ENCODE measurements at regions not wholly inside any gene's neighbourhood (a gene's known extent, or its start where the extent isn't known, plus 50 kb on each side); places are given as distances from the start of the nearest gene placed in this dataset.

DNA sequence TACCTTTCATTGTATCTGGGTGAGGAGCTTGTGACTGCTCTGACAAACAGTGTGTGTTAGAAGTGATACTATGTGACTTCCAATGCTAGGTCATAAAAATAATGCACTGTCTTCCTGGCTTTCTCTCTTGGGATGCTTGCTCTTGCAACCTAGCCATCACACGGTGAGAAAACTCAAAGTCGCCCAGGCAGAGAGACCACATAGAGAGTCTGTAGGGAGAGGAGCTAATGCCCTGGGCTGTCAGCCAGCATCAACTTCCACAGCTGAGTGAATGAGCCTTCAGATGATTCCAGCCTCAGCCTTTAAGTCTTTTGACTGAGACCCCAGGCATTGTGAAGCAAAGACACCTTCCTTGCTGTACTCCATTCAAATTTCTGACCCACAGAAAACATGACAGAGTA is 220.6 kb upstream of the SGO1 start:
- no peak overlapping the region for H3K4me3 ChIP-seq (ENCODE audit: low read depth, low read length)
- DNase-seq (ENCODE audit: low read depth): peak; percentile 36
- TF ChIP-seq, protein P1, sequence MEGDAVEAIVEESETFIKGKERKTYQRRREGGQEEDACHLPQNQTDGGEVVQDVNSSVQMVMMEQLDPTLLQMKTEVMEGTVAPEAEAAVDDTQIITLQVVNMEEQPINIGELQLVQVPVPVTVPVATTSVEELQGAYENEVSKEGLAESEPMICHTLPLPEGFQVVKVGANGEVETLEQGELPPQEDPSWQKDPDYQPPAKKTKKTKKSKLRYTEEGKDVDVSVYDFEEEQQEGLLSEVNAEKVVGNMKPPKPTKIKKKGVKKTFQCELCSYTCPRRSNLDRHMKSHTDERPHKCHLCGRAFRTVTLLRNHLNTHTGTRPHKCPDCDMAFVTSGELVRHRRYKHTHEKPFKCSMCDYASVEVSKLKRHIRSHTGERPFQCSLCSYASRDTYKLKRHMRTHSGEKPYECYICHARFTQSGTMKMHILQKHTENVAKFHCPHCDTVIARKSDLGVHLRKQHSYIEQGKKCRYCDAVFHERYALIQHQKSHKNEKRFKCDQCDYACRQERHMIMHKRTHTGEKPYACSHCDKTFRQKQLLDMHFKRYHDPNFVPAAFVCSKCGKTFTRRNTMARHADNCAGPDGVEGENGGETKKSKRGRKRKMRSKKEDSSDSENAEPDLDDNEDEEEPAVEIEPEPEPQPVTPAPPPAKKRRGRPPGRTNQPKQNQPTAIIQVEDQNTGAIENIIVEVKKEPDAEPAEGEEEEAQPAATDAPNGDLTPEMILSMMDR (conservative IDR thresholded peaks at IDR 0.05; ENCODE audit: low read depth, low read length): no peak

DNA sequence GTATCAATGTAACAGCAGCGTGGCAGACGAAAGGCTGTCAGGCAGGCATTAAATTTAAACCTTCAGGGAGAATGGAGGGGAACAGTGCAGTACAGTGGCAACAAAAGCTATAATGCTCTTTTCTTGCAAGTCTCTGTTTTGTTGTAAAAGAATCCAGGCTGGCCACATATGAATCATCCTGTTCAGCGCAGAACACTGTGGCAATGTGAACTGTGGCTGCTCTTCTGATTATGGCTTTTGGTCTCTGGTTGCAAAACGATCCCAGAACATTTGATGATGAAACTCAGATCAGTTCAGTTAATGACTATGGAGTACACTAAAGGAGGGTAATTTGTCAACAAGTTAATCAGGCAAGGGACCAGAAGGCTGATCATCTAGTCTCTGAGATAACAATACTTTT is 219.7 kb upstream of the SGO1 start:
- H3K4me3 ChIP-seq (ENCODE audit: low read depth, low read length): no peak overlapping the region
- peak; percentile 35 for DNase-seq (ENCODE audit: low read depth)
- TF ChIP-seq, protein P1 (conservative IDR thresholded peaks at IDR 0.05; ENCODE audit: low read depth, low read length): no peak

DNA sequence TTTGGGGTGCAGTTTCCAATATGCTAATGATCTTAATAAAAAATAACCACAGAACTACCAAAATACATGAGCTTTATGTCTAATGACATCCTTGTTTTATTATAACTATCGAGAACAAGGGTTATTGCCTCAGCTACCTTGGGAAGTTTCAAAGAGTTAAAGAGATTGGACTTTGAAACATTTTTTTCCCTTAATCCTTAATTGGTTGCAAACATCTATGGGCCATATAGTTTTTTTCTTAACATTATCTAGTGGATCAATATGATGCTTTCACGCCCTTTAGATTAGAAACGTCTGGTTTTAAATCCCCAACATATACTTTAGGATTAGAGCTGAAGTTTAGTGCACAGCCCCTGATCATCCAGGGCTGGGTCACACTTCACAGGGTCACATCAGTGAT is 219.2 kb upstream of the SGO1 start:
- H3K4me3 ChIP-seq (ENCODE audit: low read depth, low read length): no peak overlapping the region
- TF ChIP-seq, protein P1 (conservative IDR thresholded peaks at IDR 0.05; ENCODE audit: low read depth, low read length): no peak
- no peak for DNase-seq (ENCODE audit: low read depth)

DNA sequence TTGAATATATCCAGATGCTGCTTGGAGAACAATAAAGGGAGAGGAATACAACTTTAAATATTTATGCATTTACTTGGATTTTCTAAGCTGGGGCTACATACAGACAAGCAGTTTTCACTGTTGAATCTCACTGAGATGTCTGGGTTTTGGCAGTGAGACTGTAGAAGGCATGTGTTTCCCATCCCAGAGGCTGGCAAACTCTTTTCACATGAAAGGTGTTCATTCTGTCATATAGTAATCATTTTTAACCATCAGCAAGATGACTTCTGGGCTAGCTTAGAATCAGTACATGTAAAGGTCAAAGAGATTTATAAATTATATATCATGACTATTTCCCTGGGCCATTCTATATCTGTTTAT is 218.7 kb upstream of the SGO1 start:
- no peak overlapping the region for H3K4me3 ChIP-seq (ENCODE audit: low read depth, low read length)
- TF ChIP-seq, protein P1 (conservative IDR thresholded peaks at IDR 0.05; ENCODE audit: low read depth, low read length): no peak
- no peak for DNase-seq (ENCODE audit: low read depth)

DNA sequence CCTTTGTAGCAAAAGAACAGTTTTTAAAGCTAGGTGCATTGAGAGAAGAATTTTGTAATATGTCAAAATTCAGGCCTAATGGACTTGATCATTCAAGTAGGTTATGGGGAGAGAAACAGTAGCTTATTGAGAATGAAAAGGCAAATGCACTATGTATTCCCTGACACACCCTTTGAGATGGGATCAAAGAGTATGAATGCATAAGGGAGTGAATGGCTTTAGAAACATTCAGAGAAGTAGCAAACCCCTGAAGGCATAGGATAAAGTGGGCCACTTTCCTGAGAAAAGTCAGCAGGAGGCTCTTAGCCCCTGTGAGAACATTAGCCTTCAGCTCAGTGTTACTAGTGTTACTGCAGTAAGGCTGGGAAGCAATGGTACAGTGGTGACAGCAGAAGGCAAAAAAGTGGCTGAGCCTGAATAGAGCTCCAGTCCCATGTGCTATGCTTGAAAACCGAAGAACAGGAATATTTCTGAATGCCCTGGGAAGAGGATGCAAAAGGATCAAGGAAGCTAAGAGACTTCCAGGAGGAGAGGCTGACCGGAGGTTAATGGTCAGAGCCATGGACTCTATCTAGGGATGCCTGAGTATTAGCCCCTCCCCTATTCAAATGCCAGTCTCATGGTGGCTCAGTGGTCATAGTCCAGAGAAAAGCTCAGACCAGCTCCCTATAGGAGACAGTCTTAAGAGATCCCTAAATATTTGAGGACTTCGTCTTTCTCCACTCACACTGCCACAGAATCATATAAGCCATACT is 218.2 kb upstream of the SGO1 start:
- TF ChIP-seq, protein P1 (conservative IDR thresholded peaks at IDR 0.05; ENCODE audit: low read depth, low read length): no peak
- no peak overlapping the region for H3K4me3 ChIP-seq (ENCODE audit: low read depth, low read length)
- no peak for DNase-seq (ENCODE audit: low read depth)

DNA sequence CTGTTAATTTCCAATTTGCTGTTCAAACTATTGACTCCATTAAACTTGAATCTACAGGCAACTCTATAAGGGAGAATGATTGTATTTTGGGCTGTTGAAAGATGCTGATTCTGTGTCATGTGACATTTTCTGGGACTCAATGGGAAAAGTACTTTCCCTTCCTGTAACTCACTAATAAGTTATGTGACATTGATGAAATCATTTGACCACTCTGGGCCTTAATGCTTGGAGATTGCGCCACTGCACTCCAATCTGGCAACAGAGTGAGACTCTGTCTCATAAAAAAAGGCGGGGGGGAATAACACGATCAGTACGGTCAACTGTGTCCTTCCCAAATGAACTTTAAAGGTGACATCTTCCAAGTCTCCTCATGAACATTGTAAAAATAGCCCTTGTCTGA is 215.2 kb upstream of the SGO1 start:
- TF ChIP-seq, protein P1 (conservative IDR thresholded peaks at IDR 0.05; ENCODE audit: low read depth, low read length): no peak
- no peak for DNase-seq (ENCODE audit: low read depth)
- no peak overlapping the region for H3K4me3 ChIP-seq (ENCODE audit: low read depth, low read length)

DNA sequence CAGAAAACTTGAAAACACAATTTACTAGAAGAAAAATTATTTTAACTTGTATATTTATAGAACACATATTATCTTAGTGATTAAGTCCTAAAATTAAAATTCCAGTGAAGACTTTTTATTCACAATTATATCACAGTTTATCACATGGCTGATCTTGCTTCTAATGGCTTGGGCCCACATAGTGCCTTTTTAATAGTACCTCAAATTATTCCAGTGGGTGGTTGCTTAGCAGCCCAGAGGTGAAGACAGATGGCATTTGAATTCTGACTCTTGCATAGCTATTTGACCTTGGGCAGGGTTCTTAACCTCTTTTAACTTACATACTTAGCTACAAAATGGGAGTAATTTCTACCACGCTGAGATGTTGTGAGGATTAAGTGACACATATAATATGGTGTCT is 214.7 kb upstream of the SGO1 start:
- TF ChIP-seq, protein P1 (conservative IDR thresholded peaks at IDR 0.05; ENCODE audit: low read depth, low read length): no peak
- no peak for DNase-seq (ENCODE audit: low read depth)
- H3K4me3 ChIP-seq (ENCODE audit: low read depth, low read length): no peak overlapping the region

Data from epithelial cell of proximal tubule (primary cell).